SW 1271 (cell line): ENCODE measurements at regions not wholly inside any gene's neighbourhood (a gene's known extent, or its start where the extent isn't known, plus 50 kb on each side); places are given as distances from the start of the nearest gene placed in this dataset.
A peak's percentile ranks its signal among the peaks of the same experiment; 100 is the strongest.

ENCODE experiments used
- DNase-seq, 2 experiments: peaks; one replicate each; lab custom pipeline; 2025; lab: John Stamatoyannopoulos, UW

- DNase-seq, result no peak
Measured at GRCh38 chr12:94062796-94063635, 85.4 kb upstream of the PLXNC1 start.

GRCh38 chr12:94070520-94070919, 77.9 kb upstream of the PLXNC1 start:
- DNase-seq, result no peak

GRCh38 chr12:94071258-94071657, 77.1 kb upstream of the PLXNC1 start:
- no peak for DNase-seq

GRCh38 chr12:94073441-94074051, 74.8 kb upstream of the PLXNC1 start:
- no peak for DNase-seq

- no peak for DNase-seq
Measured at GRCh38 chr12:94074216-94074979, 74.0 kb upstream of the PLXNC1 start.

- peak; percentile 6 to 36 for DNase-seq
Measured at GRCh38 chr12:94074980-94075629, 73.3 kb upstream of the PLXNC1 start.

GRCh38 chr12:94077209-94077608, 71.2 kb upstream of the PLXNC1 start:
- DNase-seq, result no peak

- DNase-seq, result no peak
Measured at GRCh38 chr12:94078138-94078723, 70.1 kb upstream of the PLXNC1 start.

GRCh38 chr12:94078736-94079509, 69.5 kb upstream of the PLXNC1 start:
- DNase-seq, result no peak

GRCh38 chr12:94079566-94080340, 68.6 kb upstream of the PLXNC1 start:
- no peak for DNase-seq

GRCh38 chr12:94080341-94081009, 67.9 kb upstream of the PLXNC1 start:
- DNase-seq, result no peak

- no peak for DNase-seq
Measured at GRCh38 chr12:94082690-94083089, 65.7 kb upstream of the PLXNC1 start.

GRCh38 chr12:94089891-94090290, 58.5 kb upstream of the PLXNC1 start:
- DNase-seq, result no peak

- DNase-seq, result no peak
Measured at GRCh38 chr12:94091624-94092023, 56.8 kb upstream of the PLXNC1 start.

- DNase-seq, result no peak
Measured at GRCh38 chr12:94092516-94093241, 55.7 kb upstream of the PLXNC1 start.

- DNase-seq, result no peak
Measured at GRCh38 chr12:94094700-94095099, 53.7 kb upstream of the PLXNC1 start.

GRCh38 chr12:94095618-94096017, 52.8 kb upstream of the PLXNC1 start:
- no peak for DNase-seq

- peak in 1 of 2 experiments; percentile 17 for DNase-seq
Measured at GRCh38 chr12:94098466-94098865, 49.9 kb upstream of the PLXNC1 start.
